ENCODE measurements at regions not wholly inside any gene's neighbourhood (a gene's known extent, or its start where the extent isn't known, plus 50 kb on each side); places are given as distances from the start of the nearest gene placed in this dataset.
"Not testable (repeated sequence)": the region's sequence is repeated elsewhere in the genome, so short reads cannot be mapped to it uniquely, and the experiment has no call there.

- H3K27me3 ChIP-seq (replicated peaks; ENCODE audit: insufficient read depth, low read length): no peaks in the 10 kb centered on the region
- no peaks in the 10 kb centered on the region for H3F3A ChIP-seq (ENCODE audit: insufficient read depth, low read length)
- H3K4me2 ChIP-seq (ENCODE audit: low read depth, low read length): no peak overlapping the region
- H3K36me3 ChIP-seq (replicated peaks; ENCODE audit: insufficient read depth, low read length): no peaks in the 10 kb centered on the region
- no peaks in the 10 kb centered on the region for H3K9me3 ChIP-seq (replicated peaks; ENCODE audit: insufficient read depth, low read length)
- no peaks in the 10 kb centered on the region for H3K9me2 ChIP-seq (replicated peaks; ENCODE audit: insufficient read depth, low read length)
- TF ChIP-seq EZH2phosphoT487 (IDR thresholded peaks at IDR 0.05; ENCODE audit: low read length): no peak
- TF ChIP-seq, protein P1, sequence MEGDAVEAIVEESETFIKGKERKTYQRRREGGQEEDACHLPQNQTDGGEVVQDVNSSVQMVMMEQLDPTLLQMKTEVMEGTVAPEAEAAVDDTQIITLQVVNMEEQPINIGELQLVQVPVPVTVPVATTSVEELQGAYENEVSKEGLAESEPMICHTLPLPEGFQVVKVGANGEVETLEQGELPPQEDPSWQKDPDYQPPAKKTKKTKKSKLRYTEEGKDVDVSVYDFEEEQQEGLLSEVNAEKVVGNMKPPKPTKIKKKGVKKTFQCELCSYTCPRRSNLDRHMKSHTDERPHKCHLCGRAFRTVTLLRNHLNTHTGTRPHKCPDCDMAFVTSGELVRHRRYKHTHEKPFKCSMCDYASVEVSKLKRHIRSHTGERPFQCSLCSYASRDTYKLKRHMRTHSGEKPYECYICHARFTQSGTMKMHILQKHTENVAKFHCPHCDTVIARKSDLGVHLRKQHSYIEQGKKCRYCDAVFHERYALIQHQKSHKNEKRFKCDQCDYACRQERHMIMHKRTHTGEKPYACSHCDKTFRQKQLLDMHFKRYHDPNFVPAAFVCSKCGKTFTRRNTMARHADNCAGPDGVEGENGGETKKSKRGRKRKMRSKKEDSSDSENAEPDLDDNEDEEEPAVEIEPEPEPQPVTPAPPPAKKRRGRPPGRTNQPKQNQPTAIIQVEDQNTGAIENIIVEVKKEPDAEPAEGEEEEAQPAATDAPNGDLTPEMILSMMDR (IDR thresholded peaks at IDR 0.05; ENCODE audit: low read length): no peak
- TF ChIP-seq EZH2 (optimal IDR thresholded peaks at IDR 0.05; ENCODE audit: low read depth, low read length): no peak
- H3K27ac ChIP-seq (ENCODE audit: low read length): no peak overlapping the region
- no peak overlapping the region for H3K4me3 ChIP-seq (ENCODE audit: low read length)
- no peak overlapping the region for H2AFZ ChIP-seq (ENCODE audit: low read length)
- no peaks in the 10 kb centered on the region for H3K79me2 ChIP-seq (ENCODE audit: low read length)
- no peak for DNase-seq
- no peaks in the 10 kb centered on the region for H3K4me1 ChIP-seq (ENCODE audit: low read length)
- H3K9ac ChIP-seq (ENCODE audit: low read length): no peak overlapping the region
- no peaks in the 10 kb centered on the region for H4K20me1 ChIP-seq (ENCODE audit: insufficient read depth, low read length)
Observed at GRCh38 chr4:189660722-189661360, 279.8 kb upstream of the FRG1 start.

- H3K27ac ChIP-seq (ENCODE audit: low read length): no peak overlapping the region
- no peak overlapping the region for H3K9ac ChIP-seq (ENCODE audit: low read length)
- H3K4me1 ChIP-seq (ENCODE audit: low read length): no peaks in the 10 kb centered on the region
- no peak for TF ChIP-seq EZH2 (optimal IDR thresholded peaks at IDR 0.05; ENCODE audit: low read depth, low read length)
- TF ChIP-seq, protein P1 (IDR thresholded peaks at IDR 0.05; ENCODE audit: low read length): no peak
- no peak for TF ChIP-seq EZH2phosphoT487 (IDR thresholded peaks at IDR 0.05; ENCODE audit: low read length)
- H4K20me1 ChIP-seq (ENCODE audit: insufficient read depth, low read length): no peaks in the 10 kb centered on the region
- H3K4me2 ChIP-seq (ENCODE audit: low read depth, low read length): no peak overlapping the region
- H3F3A ChIP-seq (ENCODE audit: insufficient read depth, low read length): no peaks in the 10 kb centered on the region
- H3K9me2 ChIP-seq (replicated peaks; ENCODE audit: insufficient read depth, low read length): no peaks in the 10 kb centered on the region
- no peak overlapping the region for H2AFZ ChIP-seq (ENCODE audit: low read length)
- no peak overlapping the region for H3K4me3 ChIP-seq (ENCODE audit: low read length)
- no peaks in the 10 kb centered on the region for H3K79me2 ChIP-seq (ENCODE audit: low read length)
- H3K36me3 ChIP-seq (replicated peaks; ENCODE audit: insufficient read depth, low read length): no peaks in the 10 kb centered on the region
- no peaks in the 10 kb centered on the region for H3K27me3 ChIP-seq (replicated peaks; ENCODE audit: insufficient read depth, low read length)
- no peak for DNase-seq
- H3K9me3 ChIP-seq (replicated peaks; ENCODE audit: insufficient read depth, low read length): no peaks in the 10 kb centered on the region
Observed at GRCh38 chr4:189664693-189665250, 275.9 kb upstream of the FRG1 start.

DNA sequence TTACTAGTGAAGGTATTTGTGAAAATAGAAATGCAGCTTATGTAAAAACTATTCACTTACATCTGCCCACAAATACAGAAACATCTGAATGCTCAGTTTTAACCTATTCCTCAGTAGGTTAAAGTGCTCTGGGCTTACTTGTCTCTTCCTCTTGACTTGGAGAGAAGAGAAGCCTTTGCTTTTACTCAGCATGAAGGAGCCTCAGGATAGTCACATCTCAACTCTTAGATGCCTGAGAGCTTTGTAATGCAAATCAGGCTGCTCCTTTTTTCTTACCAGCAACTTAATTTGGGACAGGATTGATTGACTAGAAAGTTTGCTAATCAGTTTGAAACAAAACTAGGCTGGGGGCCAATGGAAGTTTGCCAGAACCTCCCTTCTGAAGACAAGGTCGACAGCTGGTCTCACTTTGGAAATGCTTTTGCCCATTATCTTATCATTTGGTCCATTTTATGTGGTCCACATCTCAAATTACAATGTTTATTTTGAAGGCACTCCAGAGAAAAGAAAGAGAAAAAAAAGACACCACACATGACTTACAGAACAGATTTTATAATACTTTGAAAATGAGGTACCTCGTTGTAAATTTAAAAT lies 274.9 kb upstream of the FRG1 start:
- H3K9ac ChIP-seq (ENCODE audit: low read length); H2AFZ ChIP-seq (ENCODE audit: low read length); H3K9me2 ChIP-seq (replicated peaks; ENCODE audit: insufficient read depth, low read length); H3K4me1 ChIP-seq (ENCODE audit: low read length); H3K36me3 ChIP-seq (replicated peaks; ENCODE audit: insufficient read depth, low read length); H3K9me3 ChIP-seq (replicated peaks; ENCODE audit: insufficient read depth, low read length); H3K79me2 ChIP-seq (ENCODE audit: low read length); H3F3A ChIP-seq (ENCODE audit: insufficient read depth, low read length); H4K20me1 ChIP-seq (ENCODE audit: insufficient read depth, low read length); H3K4me2 ChIP-seq (ENCODE audit: low read depth, low read length); H3K27me3 ChIP-seq (replicated peaks; ENCODE audit: insufficient read depth, low read length); H3K27ac ChIP-seq (ENCODE audit: low read length); H3K4me3 ChIP-seq (ENCODE audit: low read length); DNase-seq: not testable (repeated sequence)

DNA sequence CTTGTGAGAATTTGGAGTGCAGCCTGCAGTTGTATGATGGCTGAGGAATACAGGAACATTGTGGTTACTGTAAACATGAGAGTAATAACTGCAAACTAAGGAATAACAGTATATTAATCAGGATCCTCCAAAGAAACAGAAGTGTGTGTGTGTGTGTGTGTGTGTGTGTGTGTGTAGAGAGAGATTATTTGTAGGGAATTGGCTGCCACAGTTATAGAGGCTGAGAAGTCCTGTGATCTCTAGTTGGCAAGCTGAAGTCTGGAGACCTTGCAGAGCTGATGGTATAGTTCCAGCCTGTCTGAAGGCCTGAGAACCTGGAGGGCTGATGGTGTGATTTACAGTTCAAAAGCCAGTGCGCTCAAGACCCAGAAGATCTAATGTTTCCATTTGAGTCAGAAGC lies 273.3 kb upstream of the FRG1 start:
- H3K79me2 ChIP-seq (ENCODE audit: low read length); H2AFZ ChIP-seq (ENCODE audit: low read length); H3K4me3 ChIP-seq (ENCODE audit: low read length); H3K27ac ChIP-seq (ENCODE audit: low read length); H3K9me3 ChIP-seq (replicated peaks; ENCODE audit: insufficient read depth, low read length); H3K4me1 ChIP-seq (ENCODE audit: low read length); H3K36me3 ChIP-seq (replicated peaks; ENCODE audit: insufficient read depth, low read length); H3F3A ChIP-seq (ENCODE audit: insufficient read depth, low read length); H4K20me1 ChIP-seq (ENCODE audit: insufficient read depth, low read length); DNase-seq; H3K27me3 ChIP-seq (replicated peaks; ENCODE audit: insufficient read depth, low read length); H3K9me2 ChIP-seq (replicated peaks; ENCODE audit: insufficient read depth, low read length); H3K4me2 ChIP-seq (ENCODE audit: low read depth, low read length); H3K9ac ChIP-seq (ENCODE audit: low read length): not testable (repeated sequence)

DNA sequence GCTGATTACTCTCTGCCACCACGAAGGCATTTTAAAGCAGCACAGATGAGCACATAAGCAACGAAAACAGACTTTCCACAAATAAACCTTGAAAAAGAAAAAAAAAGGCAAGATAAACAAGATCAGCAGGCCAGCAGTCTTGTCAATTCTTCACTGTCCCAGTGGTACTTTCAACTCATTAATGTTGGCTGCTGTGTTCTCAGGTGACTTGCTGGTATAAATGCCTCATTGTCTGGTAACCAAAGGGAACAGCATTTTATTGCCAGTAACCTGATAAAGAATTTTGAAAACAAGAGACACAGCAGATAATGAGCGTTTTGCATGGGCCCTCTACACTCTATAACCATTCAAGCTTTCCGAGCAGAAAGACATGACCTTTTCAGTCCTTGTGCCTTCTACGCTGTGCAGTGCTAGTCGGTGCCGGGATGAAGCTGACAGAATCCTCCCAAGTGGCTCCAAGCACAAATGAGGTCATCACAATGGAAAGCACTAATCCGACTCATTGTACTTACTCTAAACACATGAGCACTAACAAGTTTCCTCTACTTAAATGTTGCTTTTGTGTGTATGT lies 242.9 kb upstream of the FRG1 start:
- H3K9me2 ChIP-seq (replicated peaks; ENCODE audit: insufficient read depth, low read length); H3K79me2 ChIP-seq (ENCODE audit: low read length); H3K27me3 ChIP-seq (replicated peaks; ENCODE audit: insufficient read depth, low read length); H4K20me1 ChIP-seq (ENCODE audit: insufficient read depth, low read length); H3F3A ChIP-seq (ENCODE audit: insufficient read depth, low read length); H3K4me3 ChIP-seq (ENCODE audit: low read length); H2AFZ ChIP-seq (ENCODE audit: low read length); H3K4me2 ChIP-seq (ENCODE audit: low read depth, low read length); H3K36me3 ChIP-seq (replicated peaks; ENCODE audit: insufficient read depth, low read length); H3K9me3 ChIP-seq (replicated peaks; ENCODE audit: insufficient read depth, low read length); H3K4me1 ChIP-seq (ENCODE audit: low read length); DNase-seq; H3K9ac ChIP-seq (ENCODE audit: low read length); H3K27ac ChIP-seq (ENCODE audit: low read length): not testable (repeated sequence)

DNA sequence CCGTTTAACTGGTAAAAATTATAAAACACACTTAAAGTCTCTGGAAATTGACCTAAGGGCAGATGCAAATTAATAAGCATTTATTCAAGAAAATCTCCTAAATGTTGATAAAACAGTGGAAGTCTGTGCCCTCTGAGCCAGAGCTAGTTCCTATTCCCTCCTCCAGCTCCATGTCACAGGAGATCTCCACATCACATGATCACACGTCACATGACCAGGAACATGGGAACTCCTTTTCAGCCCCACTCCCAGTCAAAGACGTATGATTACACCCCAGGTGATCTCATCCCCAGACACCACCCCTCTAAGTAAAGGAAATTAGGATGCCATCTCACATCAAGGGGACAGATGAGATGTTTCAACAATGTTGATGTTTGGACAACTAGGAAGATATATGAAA lies 237.7 kb upstream of the FRG1 start:
- not testable (repeated sequence) for H3K27ac ChIP-seq (ENCODE audit: low read length); H3K27me3 ChIP-seq (replicated peaks; ENCODE audit: insufficient read depth, low read length); H3K4me1 ChIP-seq (ENCODE audit: low read length); H2AFZ ChIP-seq (ENCODE audit: low read length); H3K4me2 ChIP-seq (ENCODE audit: low read depth, low read length); H3K36me3 ChIP-seq (replicated peaks; ENCODE audit: insufficient read depth, low read length); H3F3A ChIP-seq (ENCODE audit: insufficient read depth, low read length); H3K9me3 ChIP-seq (replicated peaks; ENCODE audit: insufficient read depth, low read length); H3K79me2 ChIP-seq (ENCODE audit: low read length); H3K9ac ChIP-seq (ENCODE audit: low read length); H4K20me1 ChIP-seq (ENCODE audit: insufficient read depth, low read length); H3K4me3 ChIP-seq (ENCODE audit: low read length); DNase-seq; H3K9me2 ChIP-seq (replicated peaks; ENCODE audit: insufficient read depth, low read length)
